GM18505 (cell line): ENCODE measurements at regions not wholly inside any gene's neighbourhood (a gene's known extent, or its start where the extent isn't known, plus 50 kb on each side); places are given as distances from the start of the nearest gene placed in this dataset.

Source experiments
- ATAC-seq: cut with Tn5 transposase; IDR thresholded peaks from one replicate; pipeline ENCODE4 v1.9.1; 2021; ENCODE audit not compliant: unreplicated experiment
- POLR2A ChIP-seq: IDR thresholded peaks from 4 replicates; pipeline ENCODE4 v1.6.1; 2011; ENCODE audit warnings: borderline replicate concordance; ENCODE audit not compliant: insufficient read depth, insufficient read length; ENCODE audit errors: extremely low read depth

DNA sequence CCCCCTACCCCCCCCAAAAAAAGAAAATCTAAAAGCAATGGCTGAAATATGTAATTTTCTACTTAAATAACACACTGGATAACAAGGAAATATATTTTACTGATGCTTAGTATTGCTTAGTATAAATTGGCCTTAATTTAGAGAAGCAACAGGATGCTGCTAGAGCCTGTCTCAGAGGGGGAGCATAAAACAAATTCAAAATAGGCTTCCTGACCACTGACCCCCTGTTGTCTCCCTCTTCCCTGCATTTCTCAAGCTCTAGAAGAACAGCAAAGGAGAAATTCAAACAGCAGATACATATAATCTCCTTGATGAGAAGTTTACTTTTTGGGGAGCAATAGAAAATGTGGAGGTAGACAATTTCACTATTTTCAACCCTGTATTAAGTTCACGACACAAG, 631.1 kb upstream of the GJE1 start:
- no peak for TF ChIP-seq POLR2A
- no peak for ATAC-seq

DNA sequence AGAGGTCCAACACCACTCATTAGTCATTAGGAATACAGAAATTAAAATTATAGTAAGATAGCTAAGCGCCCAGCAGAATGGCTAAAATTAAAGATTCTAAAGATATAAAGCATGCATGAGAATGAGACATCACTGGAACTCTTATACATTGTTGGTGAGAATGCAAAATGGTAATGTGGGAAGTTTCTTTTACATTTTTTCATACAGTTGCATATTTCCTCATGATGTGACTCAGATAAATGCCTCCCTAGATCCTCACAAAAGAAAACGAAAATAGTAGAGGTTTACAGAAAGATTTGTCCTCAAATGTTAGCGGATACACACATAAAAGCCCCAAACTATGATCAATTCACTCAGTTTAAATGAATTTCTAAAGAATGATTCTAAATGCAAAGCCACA, 633.7 kb upstream of the GJE1 start:
- ATAC-seq, result no peak
- no peak for TF ChIP-seq POLR2A

DNA sequence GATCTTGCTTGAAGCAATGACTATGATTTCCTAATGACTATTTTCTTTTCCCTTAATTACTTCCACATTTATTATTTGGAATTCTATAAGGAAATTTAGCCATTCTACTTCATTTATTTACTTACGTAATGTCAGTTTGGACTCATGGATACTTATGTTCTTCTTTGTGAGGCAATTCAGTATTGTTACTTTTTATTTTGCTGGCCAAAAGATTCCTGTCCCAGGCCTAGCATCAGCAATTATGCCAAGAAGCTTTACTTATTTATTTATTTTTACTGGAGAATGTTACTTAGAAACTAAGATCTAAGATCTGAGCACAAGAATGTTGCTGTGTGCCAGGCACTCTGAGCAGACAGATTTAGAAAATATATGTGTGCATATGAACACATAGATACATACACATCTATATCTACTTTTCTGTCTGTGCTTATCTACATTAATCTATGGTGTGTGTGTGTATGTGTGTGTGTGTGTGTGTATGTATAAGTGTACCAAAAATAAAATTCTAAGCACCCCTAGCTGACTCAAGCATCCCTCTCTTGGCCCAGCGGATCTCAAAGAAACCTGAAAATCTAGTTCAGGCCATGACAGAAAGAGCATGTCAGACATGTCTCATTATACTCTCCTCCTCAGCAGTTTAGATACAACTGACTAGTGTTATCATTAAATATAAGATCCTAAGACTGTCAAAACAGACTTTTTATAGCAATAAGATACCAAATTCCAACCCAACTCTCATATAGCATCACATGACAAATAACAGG, 640.0 kb upstream of the GJE1 start:
- ATAC-seq, result no peak
- TF ChIP-seq POLR2A, result no peak

DNA sequence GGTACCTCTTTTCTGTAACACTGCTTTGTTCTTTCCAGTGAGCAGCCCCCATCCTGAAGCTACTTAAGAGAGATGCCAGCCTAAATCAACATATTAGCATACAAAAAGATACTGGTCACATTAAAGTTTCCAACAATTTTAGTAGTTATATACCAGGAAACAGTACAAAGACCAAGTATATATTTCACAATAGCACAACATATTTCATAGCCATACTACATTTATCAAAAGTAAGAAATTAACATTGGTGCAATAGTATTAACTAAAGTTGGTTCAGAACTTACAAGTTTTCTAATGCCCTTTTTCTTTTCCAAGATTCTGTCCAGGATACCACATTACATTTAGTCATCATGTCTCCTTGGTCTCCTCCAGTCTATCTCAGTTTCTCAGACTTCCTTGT, 641.0 kb upstream of the GJE1 start:
- TF ChIP-seq POLR2A, result no peak
- no peak for ATAC-seq

DNA sequence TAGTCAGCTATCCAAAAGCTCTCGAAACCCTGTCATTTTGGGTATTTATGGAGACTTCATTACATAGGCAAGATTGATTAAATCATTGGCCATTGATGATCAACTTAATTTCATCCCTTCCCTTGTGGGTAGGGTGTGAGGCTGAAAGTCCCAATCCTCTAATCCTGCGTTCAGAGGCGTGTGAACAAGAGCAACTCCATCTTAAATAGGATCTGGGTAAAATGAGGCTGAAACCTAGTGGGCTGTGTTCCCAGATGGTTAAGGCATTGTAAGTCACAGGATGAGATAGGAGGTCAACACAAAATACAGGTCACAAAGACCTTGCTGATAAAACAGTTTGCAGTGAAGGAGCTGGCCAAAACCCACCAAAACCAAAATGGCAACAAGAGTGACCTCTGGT, 641.7 kb upstream of the GJE1 start:
- TF ChIP-seq POLR2A, result no peak
- no peak for ATAC-seq

DNA sequence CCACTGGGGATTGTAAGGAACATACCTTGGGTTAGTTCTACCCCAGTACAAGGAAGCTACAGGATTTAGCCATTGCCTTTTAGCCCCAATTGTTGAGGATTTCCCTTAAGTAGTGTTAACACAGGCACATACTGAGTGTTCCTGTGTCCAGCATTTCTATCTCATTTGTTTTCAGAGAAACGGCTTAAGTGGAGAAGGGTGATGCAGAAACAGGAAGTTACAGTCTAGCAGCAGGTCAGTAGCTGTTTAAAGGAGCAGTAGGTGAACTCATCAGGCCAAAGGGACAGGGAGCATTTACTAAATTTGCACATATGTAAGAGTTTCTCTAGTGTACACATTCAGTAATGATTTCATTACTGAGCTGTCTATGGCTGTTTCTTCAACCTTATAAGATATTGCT, 644.2 kb upstream of the GJE1 start:
- TF ChIP-seq POLR2A, result no peak
- ATAC-seq, result peak; percentile 32

DNA sequence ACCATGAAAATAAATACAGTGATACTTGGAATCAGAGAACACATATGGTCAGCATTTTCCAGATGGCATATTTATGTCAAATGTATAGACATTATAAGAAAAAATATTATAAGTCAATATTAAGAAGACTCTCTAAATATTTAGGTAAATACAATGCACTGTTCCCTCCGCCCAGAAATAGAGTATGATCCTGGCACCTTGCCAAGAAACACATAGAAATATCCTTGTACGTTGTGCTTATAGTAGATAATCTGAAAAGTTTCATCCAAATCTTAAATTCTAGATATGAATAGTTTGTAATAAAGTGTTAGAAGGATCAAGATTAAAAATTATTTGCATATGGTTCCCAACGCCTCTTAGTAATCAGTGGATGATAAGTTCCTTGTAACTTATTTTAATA, 645.8 kb upstream of the GJE1 start:
- no peak for TF ChIP-seq POLR2A
- no peak for ATAC-seq

DNA sequence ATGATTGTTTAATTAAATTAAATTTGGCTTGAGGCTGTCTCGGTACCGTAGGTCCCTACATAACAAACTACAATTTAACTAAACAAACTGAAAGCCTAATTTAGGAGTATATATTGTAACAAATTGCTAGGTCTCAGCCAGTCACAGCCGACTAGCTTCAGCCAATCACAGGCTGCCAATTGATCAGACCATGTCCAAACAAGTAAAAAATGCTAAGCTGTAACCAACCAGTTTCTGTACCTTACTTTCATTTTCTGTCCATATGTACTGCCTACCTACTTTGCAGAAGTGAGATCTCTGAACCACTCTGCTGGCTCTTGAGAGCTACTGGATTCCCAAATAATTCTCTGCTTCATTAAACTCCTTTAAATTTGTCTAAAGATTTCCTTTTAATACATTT, 648.0 kb upstream of the GJE1 start:
- ATAC-seq, result peak; percentile 79
- no peak for TF ChIP-seq POLR2A

DNA sequence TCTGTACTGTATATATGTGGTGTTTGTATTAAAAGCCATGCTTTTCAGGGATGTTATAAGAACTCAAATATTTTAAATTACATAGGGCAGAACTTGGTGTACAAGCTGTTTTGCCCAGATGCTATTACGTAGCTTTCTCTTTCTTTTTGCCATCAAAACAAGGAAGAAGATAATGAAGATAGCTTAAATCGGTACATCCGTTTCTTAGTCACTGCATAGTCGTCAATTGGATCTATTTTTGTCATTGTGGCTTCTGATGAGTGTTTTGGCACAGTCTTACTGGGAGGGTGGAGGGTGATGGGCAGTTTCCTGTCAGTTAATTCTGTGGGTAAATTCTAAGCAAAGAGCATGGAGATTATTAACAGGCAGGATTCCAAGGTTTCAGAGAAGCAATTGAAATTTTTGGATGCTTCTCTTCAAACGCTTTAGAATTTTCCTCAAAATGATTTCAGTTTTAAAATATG, 649.1 kb upstream of the GJE1 start:
- TF ChIP-seq POLR2A, result no peak
- ATAC-seq, result peak; percentile 95

DNA sequence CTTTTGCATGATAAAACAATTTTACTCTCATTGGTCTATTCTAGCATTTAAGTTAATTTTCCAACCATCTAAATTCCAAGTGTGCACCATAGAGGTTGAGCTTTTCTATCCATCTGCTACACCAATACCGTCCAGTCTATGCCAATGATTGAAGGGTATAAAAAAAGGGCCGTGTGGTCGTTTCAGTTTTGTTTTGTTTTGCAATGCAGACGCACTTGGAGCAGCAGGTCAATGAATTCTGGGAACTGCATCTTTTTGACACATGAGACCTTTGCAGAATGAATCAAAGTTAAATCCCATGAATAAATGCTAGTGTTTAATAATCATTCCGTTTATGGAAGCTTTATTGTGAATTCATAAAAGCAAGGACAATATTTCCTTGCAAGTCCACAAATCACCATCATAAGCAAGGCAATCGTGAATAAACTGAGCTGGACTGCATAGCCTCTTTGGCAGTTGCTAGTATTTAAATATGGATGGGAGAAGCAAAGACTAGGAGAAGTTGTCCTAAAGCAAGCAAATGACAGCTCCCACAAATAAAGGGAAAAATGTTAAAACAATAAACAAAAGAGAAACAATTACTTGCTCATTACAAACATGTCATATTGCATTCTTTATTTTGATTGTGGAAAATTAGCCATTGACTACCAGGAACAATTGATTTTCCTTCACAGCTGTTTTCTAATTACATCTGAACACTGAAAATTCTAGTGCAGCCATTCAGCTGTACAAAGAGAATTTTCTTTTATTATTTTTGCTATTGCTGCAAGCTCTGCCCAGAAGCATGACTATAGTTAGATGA, 649.7 kb upstream of the GJE1 start:
- no peak for TF ChIP-seq POLR2A
- peak; percentile 4 for ATAC-seq

DNA sequence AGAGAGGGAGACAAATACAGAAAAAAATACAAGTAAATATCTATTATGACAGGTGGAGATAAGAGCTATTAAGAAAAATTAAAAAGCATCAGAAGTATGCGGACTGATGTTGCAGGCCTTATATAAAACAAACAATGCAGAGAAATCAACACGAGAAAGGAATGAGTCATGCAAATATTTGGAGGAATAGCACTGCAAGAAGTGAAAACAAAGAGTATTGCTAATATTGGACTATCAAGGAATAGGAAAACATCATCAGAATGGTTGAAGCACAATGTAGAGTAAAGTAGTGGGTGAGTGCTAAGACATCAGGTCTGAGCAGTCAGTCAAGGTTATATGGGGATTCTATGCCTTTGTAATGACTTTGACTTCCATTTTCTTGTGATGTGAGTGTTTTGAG, 657.5 kb upstream of the GJE1 start:
- TF ChIP-seq POLR2A, result no peak
- no peak for ATAC-seq

DNA sequence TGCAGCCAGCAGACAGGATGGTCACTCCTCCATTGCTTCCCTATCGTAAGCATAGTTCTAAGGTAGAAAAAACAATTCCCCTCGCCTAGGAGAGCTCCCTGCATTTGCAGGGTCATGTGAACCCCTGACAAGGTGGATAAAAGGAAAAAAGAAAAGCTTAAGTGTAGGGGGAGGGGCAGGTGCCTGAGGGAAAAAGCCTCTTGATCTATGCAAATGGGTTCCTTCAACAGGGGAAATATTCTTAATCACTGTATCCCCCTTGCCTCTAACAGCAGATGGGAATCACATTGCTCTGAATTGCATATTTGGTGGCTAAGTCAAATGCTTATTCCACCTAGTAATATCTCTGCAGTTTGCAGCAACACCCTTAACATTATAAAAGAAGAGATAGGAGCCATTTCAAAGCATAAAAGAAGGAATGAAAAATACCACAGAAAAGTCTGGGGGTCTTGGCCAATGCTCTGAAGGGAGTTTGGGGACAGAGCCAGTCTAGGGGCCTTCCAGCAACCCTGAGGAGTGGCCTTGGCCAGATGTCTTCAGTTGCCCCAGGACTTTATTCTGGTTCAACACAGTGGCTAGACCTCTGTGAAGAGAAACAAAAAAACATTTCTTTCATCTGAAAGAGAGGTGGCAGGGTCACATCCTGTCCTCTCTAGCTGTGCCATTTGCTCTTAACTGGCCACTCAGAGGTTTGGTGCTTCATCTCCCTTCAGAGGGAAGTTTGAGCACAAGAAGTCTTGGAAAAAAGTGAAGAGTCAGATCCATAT, 660.4 kb upstream of the GJE1 start:
- ATAC-seq, result no peak
- TF ChIP-seq POLR2A, result no peak

DNA sequence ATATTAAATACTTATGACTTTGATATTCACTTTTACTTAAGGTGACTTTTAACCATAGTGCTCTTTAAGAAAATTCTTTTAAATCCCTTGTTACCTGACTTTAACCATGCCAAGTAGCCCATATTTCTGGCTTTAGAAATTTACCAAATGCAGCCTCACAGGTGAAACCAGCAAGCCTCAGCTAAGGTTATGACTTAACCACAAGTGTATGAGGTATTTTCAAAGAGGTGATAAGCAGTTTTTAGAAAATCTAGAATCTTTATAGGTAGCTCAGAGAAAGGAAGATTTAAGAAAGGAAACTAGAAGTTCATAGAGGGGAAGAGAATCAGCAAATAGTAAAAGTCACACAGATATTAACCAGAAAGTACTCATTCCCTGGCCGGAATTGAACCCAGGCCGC, 661.9 kb upstream of the GJE1 start:
- no peak for TF ChIP-seq POLR2A
- no peak for ATAC-seq
